HG03354 (cell line): ENCODE measurements at regions not wholly inside any gene's neighbourhood (a gene's known extent, or its start where the extent isn't known, plus 50 kb on each side); places are given as distances from the start of the nearest gene placed in this dataset.
"Not testable (repeated sequence)": the region's sequence is repeated elsewhere in the genome, so short reads cannot be mapped to it uniquely, and the experiment has no call there.

Source experiments
- ATAC-seq: cut with Tn5 transposase; IDR thresholded peaks from one replicate; pipeline ENCODE4 v1.9.1; 2021; ENCODE audit warnings: mild to moderate bottlenecking; ENCODE audit not compliant: unreplicated experiment, poor library complexity, severe bottlenecking

GRCh38 chr6:82775361-82775760 is 290.3 kb downstream of the UBE3D start:
- ATAC-seq = no peak

- ATAC-seq = no peak
Observed at GRCh38 chr6:82775981-82776380, 289.7 kb downstream of the UBE3D start.

- ATAC-seq = no peak
Observed at GRCh38 chr6:82779041-82779440, 286.6 kb downstream of the UBE3D start.

- no peak for ATAC-seq
Observed at GRCh38 chr6:82780334-82780733, 285.3 kb downstream of the UBE3D start.

- no peak for ATAC-seq
Observed at GRCh38 chr6:82781620-82782204, 283.9 kb downstream of the UBE3D start.

GRCh38 chr6:82783587-82784236 is 281.9 kb downstream of the UBE3D start:
- ATAC-seq = peak; percentile 87

- ATAC-seq = no peak
Observed at GRCh38 chr6:82785206-82785605, 280.4 kb downstream of the UBE3D start.

GRCh38 chr6:82786248-82786647 is 279.4 kb downstream of the UBE3D start:
- no peak for ATAC-seq

- ATAC-seq = no peak
Observed at GRCh38 chr6:82795940-82796339, 269.7 kb downstream of the UBE3D start.

GRCh38 chr6:82801083-82801482 is 264.6 kb downstream of the UBE3D start:
- no peak for ATAC-seq

- not testable (repeated sequence) for ATAC-seq
Observed at GRCh38 chr6:82816243-82816642, 249.4 kb downstream of the UBE3D start.

- ATAC-seq = no peak
Observed at GRCh38 chr6:82818727-82819126, 246.9 kb downstream of the UBE3D start.

GRCh38 chr6:82823361-82823760 is 242.3 kb downstream of the UBE3D start:
- no peak for ATAC-seq

GRCh38 chr6:82832811-82833210 is 232.8 kb downstream of the UBE3D start:
- ATAC-seq = no peak

- ATAC-seq = no peak
Observed at GRCh38 chr6:82833481-82833880, 232.2 kb downstream of the UBE3D start.

GRCh38 chr6:82836022-82836575 is 229.5 kb downstream of the UBE3D start:
- no peak for ATAC-seq

- no peak for ATAC-seq
Observed at GRCh38 chr6:82840571-82840970, 225.1 kb downstream of the UBE3D start.

- no peak for ATAC-seq
Observed at GRCh38 chr6:82841309-82841708, 224.3 kb downstream of the UBE3D start.
